HuH-7 (cell line): ENCODE measurements at regions not wholly inside any gene's neighbourhood (a gene's known extent, or its start where the extent isn't known, plus 50 kb on each side); places are given as distances from the start of the nearest gene placed in this dataset.

Experiments used
- DNase-seq: peaks from one replicate; pipeline ENCODE4 v3.0.0; 2011; ENCODE audit warnings: low spot score

DNA sequence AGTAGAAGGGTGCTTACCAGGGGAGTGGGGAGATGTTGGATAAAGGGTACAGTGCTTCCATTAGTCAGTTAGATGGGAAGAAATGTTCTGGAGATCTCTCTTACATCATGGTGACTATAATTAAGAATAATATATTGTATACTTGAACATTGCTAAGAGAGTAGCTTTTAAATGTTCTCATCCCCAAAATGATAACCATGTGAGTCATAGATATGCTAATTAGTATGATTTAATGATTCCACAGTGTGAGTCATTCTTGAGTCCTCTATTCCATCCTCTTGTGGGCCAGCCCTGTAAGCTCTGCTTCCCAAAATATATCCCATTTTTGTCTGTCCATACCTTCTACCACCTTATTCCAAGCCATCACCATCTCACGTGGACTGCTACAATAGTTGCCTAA lies 80.6 kb upstream of the CDH11 start:
- DNase-seq, result no peak

DNA sequence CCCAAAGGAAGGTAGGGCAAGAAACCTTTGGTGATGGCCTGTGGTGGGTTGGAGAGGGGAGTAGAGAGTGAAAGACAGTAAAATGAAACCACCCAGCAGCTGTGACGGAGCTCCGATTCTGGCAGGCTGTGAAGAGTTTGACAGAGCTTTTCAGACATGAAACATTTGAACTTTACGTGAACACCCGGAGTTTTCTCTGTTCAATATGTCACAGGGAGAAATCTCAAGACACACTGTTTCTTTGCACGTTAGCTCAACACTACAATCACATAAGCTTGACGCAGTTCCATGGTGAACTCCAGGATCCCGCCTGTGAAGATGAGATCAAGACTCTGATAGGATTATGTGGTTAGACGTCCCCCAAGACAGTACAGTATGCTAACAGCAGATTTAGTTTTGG lies 79.6 kb upstream of the CDH11 start:
- no peak for DNase-seq

DNA sequence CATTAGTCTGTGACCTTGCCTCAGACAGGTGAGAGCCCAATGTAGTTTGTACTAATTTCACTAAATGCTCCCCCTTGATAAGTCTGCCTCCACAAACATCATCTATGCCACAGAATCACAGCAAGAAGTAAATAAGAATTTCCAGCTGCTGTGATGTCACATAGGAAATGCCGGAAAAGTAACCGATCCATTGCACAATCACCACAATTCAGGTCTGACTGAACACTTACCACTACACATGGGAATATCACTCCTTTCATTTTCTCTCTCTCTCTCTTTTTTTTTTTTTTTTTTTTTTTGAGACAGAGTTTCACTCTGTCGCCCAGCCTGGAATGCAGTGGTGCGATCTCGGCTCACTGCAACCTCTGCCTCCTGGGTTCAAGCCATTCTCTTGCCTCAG lies 79.0 kb upstream of the CDH11 start:
- no peak for DNase-seq

DNA sequence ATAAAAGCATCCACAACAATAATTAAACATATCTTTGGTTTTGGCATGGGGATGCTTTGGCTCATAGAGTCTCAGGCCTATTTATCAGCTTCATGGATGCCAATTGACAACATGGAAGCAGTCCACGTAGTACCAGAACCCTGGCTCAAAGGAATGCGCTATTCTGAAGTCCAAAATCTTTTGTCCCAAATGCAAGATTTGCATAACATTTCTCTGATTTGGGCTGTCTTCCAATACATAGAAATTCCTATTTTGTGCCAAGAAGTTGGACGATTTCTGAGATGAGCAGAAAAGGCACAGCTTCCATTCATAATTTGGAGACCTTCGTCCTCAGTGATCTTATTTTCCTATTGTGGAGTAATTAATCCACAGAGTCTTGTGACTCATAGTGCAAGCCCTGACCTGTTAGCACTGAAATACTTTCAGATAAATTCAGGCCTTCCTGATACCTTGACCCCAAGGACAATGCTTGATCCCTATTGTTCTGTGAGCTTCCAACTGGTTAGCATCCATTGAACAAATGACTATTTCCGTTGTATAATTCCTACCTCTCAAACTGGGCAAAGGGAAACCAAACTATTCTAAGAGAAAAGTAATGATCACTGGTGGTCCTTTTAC lies 78.4 kb upstream of the CDH11 start:
- no peak for DNase-seq

DNA sequence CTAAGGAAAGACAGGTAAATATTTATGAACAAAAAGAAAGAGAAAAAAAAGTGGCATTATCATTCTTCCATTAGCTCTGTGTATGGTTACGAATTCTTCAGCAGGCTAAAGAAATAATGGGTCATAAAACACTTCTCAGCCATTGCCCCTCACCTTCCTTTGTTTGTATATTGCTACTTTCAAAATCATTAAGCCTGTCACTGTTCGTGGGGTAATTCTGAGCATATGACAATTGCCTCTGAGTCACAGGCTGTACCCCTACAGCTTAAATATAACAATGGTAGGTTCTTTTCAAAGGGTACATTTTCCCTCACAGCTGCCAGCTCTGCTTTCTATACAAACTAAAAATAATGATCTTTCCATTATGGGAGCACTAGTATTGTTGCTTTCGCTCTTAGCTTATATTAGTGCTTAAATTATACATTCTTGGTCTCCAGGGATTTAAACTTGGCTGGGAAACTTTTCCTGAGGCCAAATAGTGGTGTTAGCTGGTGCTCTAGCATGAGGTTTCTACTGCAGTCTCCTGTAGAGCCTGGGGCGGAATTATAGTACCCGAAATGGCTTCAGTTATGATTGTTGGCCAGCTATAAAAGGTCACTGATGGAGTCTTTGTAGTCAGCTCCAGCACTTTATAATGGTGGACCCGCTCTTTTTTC lies 74.7 kb upstream of the CDH11 start:
- no peak for DNase-seq

DNA sequence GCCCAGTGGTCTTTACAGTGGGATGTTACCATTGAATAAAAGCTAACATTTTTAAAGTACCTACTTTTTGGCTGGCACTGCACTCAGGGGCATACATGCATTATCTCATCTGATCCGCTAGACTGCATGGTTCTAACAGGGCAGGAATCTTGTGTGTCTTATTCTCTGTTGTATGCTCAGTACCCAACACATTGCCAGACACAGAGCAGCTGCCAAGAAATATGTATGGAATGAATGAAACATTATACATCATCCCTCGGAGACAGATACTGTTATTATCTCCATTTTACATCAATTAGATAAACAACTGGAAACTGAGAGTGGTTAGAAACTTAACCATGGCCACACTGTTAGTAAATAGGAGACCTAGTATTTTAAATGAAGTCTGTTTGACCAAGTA lies 74.1 kb upstream of the CDH11 start:
- no peak for DNase-seq

DNA sequence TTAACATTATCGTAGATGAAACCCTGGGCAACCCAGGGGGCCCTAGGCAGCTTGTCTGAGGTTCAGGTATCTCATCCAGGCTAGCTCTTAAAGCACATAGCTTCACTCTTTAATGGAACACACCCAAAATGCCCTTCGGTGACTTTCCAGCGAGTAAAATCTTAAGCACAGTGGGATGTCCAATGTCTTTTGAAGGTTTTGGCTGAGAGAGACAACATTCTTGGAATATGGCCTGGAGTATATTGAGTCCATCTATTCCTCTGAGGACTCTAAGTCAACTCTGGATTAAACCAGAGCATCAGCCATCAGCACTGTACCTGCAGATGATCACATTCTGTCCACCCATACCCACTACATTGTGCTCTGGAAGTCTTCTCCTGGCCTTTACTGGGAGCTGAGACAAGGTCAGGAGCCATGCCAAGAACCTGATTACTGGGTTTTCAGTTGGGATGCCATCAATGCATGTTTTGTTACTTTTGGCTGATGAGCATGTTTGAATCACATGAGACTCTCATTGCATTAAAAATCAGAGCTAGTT lies 63.4 kb upstream of the CDH11 start:
- DNase-seq, result no peak

DNA sequence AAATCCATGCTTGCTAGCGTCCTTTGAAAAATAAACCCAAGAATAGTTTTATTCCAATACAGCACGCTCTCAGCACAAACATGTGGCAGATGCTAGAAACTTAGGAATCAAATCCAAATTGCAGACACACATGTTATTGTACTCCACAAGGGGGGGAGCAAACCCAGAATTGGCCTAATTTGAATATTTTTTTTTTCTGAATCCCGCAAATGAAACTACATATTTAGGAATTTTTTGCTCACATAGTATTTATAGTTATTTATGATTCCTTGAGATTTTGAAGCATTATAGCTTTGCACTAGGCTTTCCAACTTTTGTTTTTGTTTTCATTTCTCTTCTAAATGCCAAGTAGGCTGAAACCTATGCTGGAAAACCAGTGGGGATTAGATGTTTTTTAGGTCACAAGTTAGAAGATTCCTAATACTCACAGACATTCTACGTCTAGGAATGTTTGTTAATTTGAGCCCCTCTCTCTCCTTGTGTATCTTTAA lies 59.3 kb upstream of the CDH11 start:
- no peak for DNase-seq

DNA sequence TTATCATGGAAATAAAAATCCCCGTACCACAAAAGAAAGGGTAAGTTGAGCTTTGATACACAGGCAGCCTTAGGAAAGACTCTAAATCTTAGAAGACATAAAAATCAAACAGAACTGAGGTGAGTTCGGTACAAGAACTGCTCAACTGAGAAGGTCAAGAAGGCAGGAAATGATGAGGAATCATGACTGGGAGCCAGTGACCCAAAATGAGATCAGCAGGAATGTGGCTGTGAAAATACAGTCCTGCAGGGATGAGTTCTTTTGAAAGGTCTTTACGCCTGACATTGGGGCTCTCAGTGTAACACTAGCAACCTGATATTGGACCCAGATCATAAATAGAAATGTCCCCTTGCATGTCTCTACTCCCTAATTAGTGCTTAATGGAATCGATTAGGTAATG lies 56.3 kb upstream of the CDH11 start:
- DNase-seq, result no peak

DNA sequence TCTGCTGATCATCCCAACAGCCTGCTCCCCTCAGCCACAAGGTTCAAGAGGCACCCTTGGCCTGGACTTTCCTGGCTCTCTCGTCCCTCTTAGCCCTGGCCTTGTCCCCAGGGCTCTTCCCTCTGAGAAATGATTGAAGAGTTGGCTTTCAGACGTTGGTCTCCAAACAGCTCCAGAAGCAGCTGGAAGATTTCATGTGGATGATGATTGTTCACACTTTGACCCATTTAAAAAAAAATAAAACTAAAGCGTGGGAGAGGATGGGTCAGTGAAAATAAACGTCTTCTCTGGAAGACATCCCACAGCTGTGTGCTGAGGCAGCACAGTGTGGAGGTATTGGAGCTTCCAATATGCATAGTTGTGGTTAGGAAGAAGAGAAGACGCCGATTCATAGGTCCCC lies 54.7 kb upstream of the CDH11 start:
- DNase-seq, result no peak

DNA sequence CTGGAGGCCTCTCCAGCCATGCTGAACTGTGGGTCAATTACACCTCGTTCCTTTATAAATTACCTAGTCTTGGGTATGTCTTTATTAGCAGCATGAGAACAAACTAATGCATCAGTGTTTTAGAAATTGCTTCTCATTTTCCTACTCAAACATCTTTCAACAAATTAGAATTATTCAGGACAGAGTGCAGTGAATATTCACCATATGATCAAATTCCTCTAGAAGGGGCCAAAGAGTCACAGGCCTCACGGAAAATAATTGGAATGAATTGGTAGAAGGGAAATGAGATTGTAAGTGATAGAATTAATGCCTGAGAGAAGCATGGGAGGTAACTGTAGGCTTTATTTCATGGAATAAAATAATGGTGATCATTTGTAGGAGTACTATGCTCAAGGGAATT lies 50.5 kb upstream of the CDH11 start:
- no peak for DNase-seq
